ENCODE measurements at regions not wholly inside any gene's neighbourhood (a gene's known extent, or its start where the extent isn't known, plus 50 kb on each side); places are given as distances from the start of the nearest gene placed in this dataset.

GRCh38 chr6:43967719-43968091 is 159.5 kb downstream of the MRPL14 start:
- no peak for TF ChIP-seq CTCF (IDR thresholded peaks at IDR 0.05)
- TF ChIP-seq POLR2A (IDR thresholded peaks at IDR 0.05) = no peak
- no peak for TF ChIP-seq POLR2AphosphoS5 (IDR thresholded peaks at IDR 0.05)

Measured in prostate gland (tissue), 2 donors.